ENCODE measurements at regions not wholly inside any gene's neighbourhood (a gene's known extent, or its start where the extent isn't known, plus 50 kb on each side); places are given as distances from the start of the nearest gene placed in this dataset.

- Histone ChIP-seq H3K9me2 (replicated peaks; ENCODE audit: control insufficient read depth, low read length) (no peaks in the 10 kb centered on the region), H3K27ac (ENCODE audit: low read depth, low read length) (no peak overlapping the region)
Measured at GRCh38 chr7:12954380-12955033, 267.1 kb downstream of the ARL4A start.

GRCh38 chr7:12957487-12957886 lies 270.1 kb downstream of the ARL4A start:
- H3F3A ChIP-seq (ENCODE audit: control insufficient read depth, insufficient read depth) = no peaks in the 10 kb centered on the region
- H3K27ac ChIP-seq (ENCODE audit: low read depth, low read length) = no peak overlapping the region
- H3K36me3 ChIP-seq (ENCODE audit: control insufficient read depth, low read length) = no peaks in the 10 kb centered on the region
- H3K4me3 ChIP-seq (ENCODE audit: low read length) = no peak overlapping the region
- TF ChIP-seq CTCF (IDR thresholded peaks at IDR 0.05; ENCODE audit: low read depth, low read length, poor library complexity, severe bottlenecking) (no peak), EZH2phosphoT487 (IDR thresholded peaks at IDR 0.05; ENCODE audit: borderline replicate concordance, low read length) (no peak)
- no peaks in the 10 kb centered on the region for H3K4me1 ChIP-seq (ENCODE audit: control insufficient read depth, low read length)
- H3K79me2 ChIP-seq (ENCODE audit: control insufficient read depth, low read length) = no peaks in the 10 kb centered on the region
- H3K4me2 ChIP-seq (ENCODE audit: low read length) = no peak overlapping the region
- H3K9me3 ChIP-seq (ENCODE audit: control insufficient read depth, insufficient read depth, low read length) = no peaks in the 10 kb centered on the region
- no peaks in the 10 kb centered on the region for H4K20me1 ChIP-seq (ENCODE audit: control insufficient read depth, insufficient read depth, low read depth, low read length)
- no peaks in the 10 kb centered on the region for H3K27me3 ChIP-seq (ENCODE audit: control insufficient read depth, low read length)
- no peaks in the 10 kb centered on the region for H3K9me2 ChIP-seq (replicated peaks; ENCODE audit: control insufficient read depth, low read length)

More at GRCh38 chr7:12954380-12955033, 267.1 kb downstream of the ARL4A start:
- Histone ChIP-seq H3K27me3 (ENCODE audit: control insufficient read depth, low read length) (no peaks in the 10 kb centered on the region), H3K79me2 (ENCODE audit: control insufficient read depth, low read length) (no peaks in the 10 kb centered on the region), H4K20me1 (ENCODE audit: control insufficient read depth, insufficient read depth, low read depth, low read length) (no peaks in the 10 kb centered on the region), H3K4me1 (ENCODE audit: control insufficient read depth, low read length) (no peaks in the 10 kb centered on the region), H3K9me3 (ENCODE audit: control insufficient read depth, insufficient read depth, low read length) (no peaks in the 10 kb centered on the region), H3F3A (ENCODE audit: control insufficient read depth, insufficient read depth) (no peaks in the 10 kb centered on the region), H3K4me2 (ENCODE audit: low read length) (no peak overlapping the region), H3K36me3 (ENCODE audit: control insufficient read depth, low read length) (no peaks in the 10 kb centered on the region), H3K4me3 (ENCODE audit: low read length) (no peak overlapping the region)
- TF ChIP-seq CTCF (IDR thresholded peaks at IDR 0.05; ENCODE audit: low read depth, low read length, poor library complexity, severe bottlenecking) (no peak), EZH2phosphoT487 (IDR thresholded peaks at IDR 0.05; ENCODE audit: borderline replicate concordance, low read length) (no peak)

- no peaks in the 10 kb centered on the region for H4K20me1 ChIP-seq (ENCODE audit: control insufficient read depth, insufficient read depth, low read depth, low read length)
- no peaks in the 10 kb centered on the region for H3K9me2 ChIP-seq (replicated peaks; ENCODE audit: control insufficient read depth, low read length)
- TF ChIP-seq CTCF (IDR thresholded peaks at IDR 0.05; ENCODE audit: low read depth, low read length, poor library complexity, severe bottlenecking) (no peak), EZH2phosphoT487 (IDR thresholded peaks at IDR 0.05; ENCODE audit: borderline replicate concordance, low read length) (no peak)
- H3K36me3 ChIP-seq (ENCODE audit: control insufficient read depth, low read length) = no peaks in the 10 kb centered on the region
- no peak overlapping the region for H3K4me2 ChIP-seq (ENCODE audit: low read length)
- no peaks in the 10 kb centered on the region for H3F3A ChIP-seq (ENCODE audit: control insufficient read depth, insufficient read depth)
- no peak overlapping the region for H3K4me3 ChIP-seq (ENCODE audit: low read length)
- no peaks in the 10 kb centered on the region for H3K4me1 ChIP-seq (ENCODE audit: control insufficient read depth, low read length)
- H3K9me3 ChIP-seq (ENCODE audit: control insufficient read depth, insufficient read depth, low read length) = no peaks in the 10 kb centered on the region
- H3K27ac ChIP-seq (ENCODE audit: low read depth, low read length) = no peak overlapping the region
- H3K27me3 ChIP-seq (ENCODE audit: control insufficient read depth, low read length) = no peaks in the 10 kb centered on the region
- H3K79me2 ChIP-seq (ENCODE audit: control insufficient read depth, low read length) = no peaks in the 10 kb centered on the region
Measured at GRCh38 chr7:12961910-12962480, 274.6 kb downstream of the ARL4A start.

All from DOHH2 (cell line).